Panc1 (cell line): ENCODE measurements at regions not wholly inside any gene's neighbourhood (a gene's known extent, or its start where the extent isn't known, plus 50 kb on each side); places are given as distances from the start of the nearest gene placed in this dataset.

Experiments used
- ATAC-seq: fragments of 200-7000 bp; cut with Tn5 transposase; 2 replicates; pipeline ENCODE4 v1.9.1; 2020; ENCODE audit warnings: mild to moderate bottlenecking, moderate library complexity
- BruUV-seq: library from RNA; stranded (reverse); fragments of 400-500 nt; replicated peaks from 2 replicates; lab custom pipeline; 2021; lab: Mats Ljungman, UMichigan
- CTCF ChIA-PET: fragments of 300-600 bp; sonication (Branson Sonifier 250); formaldehyde crosslinking; loops from one replicate; lab custom pipeline; 2022; ENCODE audit warnings: antibody characterized with exemption; lab: Charles Lee
- POLR2A ChIA-PET: fragments of 300-600 bp; sonication (Branson Sonifier 250); formaldehyde crosslinking; loops from one replicate; lab custom pipeline; 2022; ENCODE audit warnings: antibody characterized with exemption; lab: Charles Lee
- DNase-seq: peaks from one replicate; pipeline ENCODE4 v3.0.0-alpha.2; 2010; ENCODE audit warnings: low read depth, low spot score
- H3K27ac ChIP-seq: 2 replicates; pipeline ENCODE4 v1.5.1; 2011; ENCODE audit warnings: mild to moderate bottlenecking, low read length, inconsistent platforms
- H3K27me3 ChIP-seq: fragments of 200-500 bp; sonication (Bioruptor generic); 2 replicates; pipeline ENCODE4 v1.6.0; 2014; ENCODE audit warnings: low read length, inconsistent platforms; ENCODE audit not compliant: control insufficient read depth, insufficient read depth
- H3K36me3 ChIP-seq: fragments of 200-500 bp; sonication (Bioruptor generic); 2 replicates; pipeline ENCODE4 v1.5.1; 2014; ENCODE audit warnings: inconsistent platforms, mild to moderate bottlenecking, low read length, moderate library complexity; ENCODE audit not compliant: control insufficient read depth, insufficient read depth
- H3K4me1 ChIP-seq: 2 replicates; pipeline ENCODE4 v1.5.1; 2011; ENCODE audit warnings: inconsistent platforms, mild to moderate bottlenecking, low read length, moderate library complexity; ENCODE audit not compliant: control insufficient read depth, insufficient read depth
- H3K4me3 ChIP-seq, 2 experiments: 2 replicates each; pipeline ENCODE4 v1.5.1; 2011 to 2012; ENCODE audit warnings: low read depth in 2 of 2, low read length in 2 of 2, mild to moderate bottlenecking in 2 of 2, inconsistent platforms in 1 of 2, moderate library complexity in 1 of 2
- H3K9me3 ChIP-seq: fragments of 200-500 bp; sonication (Bioruptor generic); 2 replicates; pipeline ENCODE4 v1.5.1; 2014; ENCODE audit warnings: low read depth, mild to moderate bottlenecking, inconsistent platforms, low read length, moderate library complexity; ENCODE audit not compliant: control insufficient read depth, insufficient read depth
- POLR2AphosphoS5 ChIP-seq: IDR thresholded peaks from 2 replicates; pipeline ENCODE4 v1.6.1; 2012; ENCODE audit warnings: mild to moderate bottlenecking, low read depth, low read length, moderate library complexity
- REST ChIP-seq, 2 experiments: IDR thresholded peaks; 2 replicates each; pipeline ENCODE4 v1.6.1; 2011 to 2012; ENCODE audit warnings: low read depth in 2 of 2, control low read depth in 1 of 2, low read length in 1 of 2, mild to moderate bottlenecking in 1 of 2, moderate library complexity in 1 of 2; ENCODE audit not compliant: insufficient read depth in 1 of 2
- SIN3A ChIP-seq: IDR thresholded peaks from 2 replicates; pipeline ENCODE4 v1.6.1; 2012; ENCODE audit warnings: low read depth, mild to moderate bottlenecking, low read length, moderate library complexity, borderline replicate concordance; ENCODE audit not compliant: insufficient read depth
- TCF7L2 ChIP-seq: IDR thresholded peaks from 2 replicates; pipeline ENCODE4 v1.6.1; 2011; ENCODE audit warnings: mild to moderate bottlenecking, low read depth, low read length, inconsistent platforms
- in situ Hi-C: cut with HindIII; loops from 2 replicates; pipeline ENCODE4 v1.10.0; 2016; ENCODE audit warnings: low sequenced_read_pairs, low pct_unique_long_range_greater_than_20kb
- intact Hi-C: fragments of 100-400 bp; cut with micrococcal nuclease; formaldehyde crosslinking; loops from one replicate; pipeline ENCODE4 v1.10.0; 2022; ENCODE audit not compliant: unreplicated experiment
- TF ChIP-seq, protein P1 (sequence below): fragments of 450-650 bp; IDR thresholded peaks from 2 replicates; pipeline ENCODE4 v1.5.1; 2017; ENCODE audit warnings: mild to moderate bottlenecking

DNA sequence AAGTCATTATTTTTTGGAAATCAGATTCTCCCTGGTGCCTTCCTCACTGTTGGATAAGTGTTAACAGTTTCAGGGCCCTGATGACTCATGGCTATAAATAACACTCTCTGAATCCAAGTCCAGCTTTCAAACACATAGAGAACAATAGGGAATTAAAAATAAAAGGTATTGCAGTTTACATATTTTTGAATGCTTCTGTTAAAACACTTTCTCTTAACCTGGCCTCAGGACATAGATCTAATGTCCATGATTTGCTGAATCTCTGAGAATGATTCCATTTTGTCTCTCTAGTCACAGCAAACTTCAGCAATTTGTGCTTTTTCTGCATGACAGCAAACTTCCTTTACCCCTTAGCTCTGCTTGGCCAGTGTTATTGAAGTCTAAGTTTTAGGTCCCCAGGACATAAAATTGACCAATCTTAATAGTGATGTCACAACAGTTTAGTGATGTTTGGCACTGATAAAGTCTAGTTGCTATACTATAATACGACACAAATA, 1192.4 kb upstream of the CITED2 start:
- CTCF ChIA-PET, result no interaction called here
- no peak for DNase-seq
- POLR2A ChIA-PET, result no interaction called here
- BruUV-seq, result no TSS peak
- no peaks in the 10 kb centered on the region for H3K27me3 ChIP-seq
- H3K36me3 ChIP-seq, result no peaks in the 10 kb centered on the region
- TF ChIP-seq POLR2AphosphoS5, result no peak
- TF ChIP-seq REST (IDR thresholded peaks at IDR 0.05; ENCODE audit: insufficient read depth in 1 of 2, low read depth in 2 of 2, low read length in 1 of 2), result no peak
- no peak for TF ChIP-seq TCF7L2
- no peak for TF ChIP-seq SIN3A
- TF ChIP-seq, protein P1, sequence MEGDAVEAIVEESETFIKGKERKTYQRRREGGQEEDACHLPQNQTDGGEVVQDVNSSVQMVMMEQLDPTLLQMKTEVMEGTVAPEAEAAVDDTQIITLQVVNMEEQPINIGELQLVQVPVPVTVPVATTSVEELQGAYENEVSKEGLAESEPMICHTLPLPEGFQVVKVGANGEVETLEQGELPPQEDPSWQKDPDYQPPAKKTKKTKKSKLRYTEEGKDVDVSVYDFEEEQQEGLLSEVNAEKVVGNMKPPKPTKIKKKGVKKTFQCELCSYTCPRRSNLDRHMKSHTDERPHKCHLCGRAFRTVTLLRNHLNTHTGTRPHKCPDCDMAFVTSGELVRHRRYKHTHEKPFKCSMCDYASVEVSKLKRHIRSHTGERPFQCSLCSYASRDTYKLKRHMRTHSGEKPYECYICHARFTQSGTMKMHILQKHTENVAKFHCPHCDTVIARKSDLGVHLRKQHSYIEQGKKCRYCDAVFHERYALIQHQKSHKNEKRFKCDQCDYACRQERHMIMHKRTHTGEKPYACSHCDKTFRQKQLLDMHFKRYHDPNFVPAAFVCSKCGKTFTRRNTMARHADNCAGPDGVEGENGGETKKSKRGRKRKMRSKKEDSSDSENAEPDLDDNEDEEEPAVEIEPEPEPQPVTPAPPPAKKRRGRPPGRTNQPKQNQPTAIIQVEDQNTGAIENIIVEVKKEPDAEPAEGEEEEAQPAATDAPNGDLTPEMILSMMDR, result no peak
- H3K4me3 ChIP-seq, result no peak overlapping the region
- in situ Hi-C loops, result no loop called here
- H3K4me1 ChIP-seq, result no peaks in the 10 kb centered on the region
- no peak for ATAC-seq
- intact Hi-C loops, result no loop called here
- no peaks in the 10 kb centered on the region; the same call in 1 of the 2 replicates for H3K9me3 ChIP-seq
- H3K27ac ChIP-seq, result no peak overlapping the region

DNA sequence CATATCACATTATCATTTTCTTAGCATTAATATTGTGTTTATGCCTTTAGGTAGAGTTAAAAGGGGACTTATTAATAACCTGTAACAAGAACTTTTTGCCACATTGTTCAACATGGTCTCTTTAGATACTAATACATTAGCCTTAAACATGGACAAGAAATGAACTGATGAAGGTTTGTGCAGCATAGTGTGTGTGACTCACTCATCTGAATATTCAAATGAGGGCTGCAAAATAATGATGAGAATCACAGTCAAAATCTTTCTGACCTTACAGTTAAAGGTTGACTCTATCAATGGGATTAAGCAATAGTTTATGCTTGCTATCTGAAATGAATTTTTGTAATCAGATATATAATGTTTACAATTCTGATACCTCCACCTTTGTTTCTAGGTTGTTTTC, 1189.3 kb upstream of the CITED2 start:
- CTCF ChIA-PET, result no interaction called here
- in situ Hi-C loops, result no loop called here

More for the DNA sequence above, 1189.3 kb upstream of the CITED2 start:
- BruUV-seq, result no TSS peak
- no peaks in the 10 kb centered on the region for H3K27me3 ChIP-seq
- TF ChIP-seq, protein P1, result no peak
- TF ChIP-seq POLR2AphosphoS5 (no peak), TCF7L2 (no peak), REST (IDR thresholded peaks at IDR 0.05; ENCODE audit: insufficient read depth in 1 of 2, low read depth in 2 of 2, low read length in 1 of 2) (no peak), SIN3A (no peak)
- no peak overlapping the region for H3K27ac ChIP-seq
- POLR2A ChIA-PET, result no interaction called here
- ATAC-seq (no peak), DNase-seq (no peak)
- H3K4me1 ChIP-seq, result no peaks in the 10 kb centered on the region
- H3K9me3 ChIP-seq, result no peaks in the 10 kb centered on the region
- H3K4me3 ChIP-seq, result no peak overlapping the region
- H3K36me3 ChIP-seq, result no peaks in the 10 kb centered on the region
- intact Hi-C loops, result no loop called here
